Activated naive CD4-positive, alpha-beta T cell treated with anti-CD3 and anti-CD28 coated beads, Interleukin-2, amount 50 U/mL, for 72 hours (primary cell): ENCODE measurements at regions not wholly inside any gene's neighbourhood (a gene's known extent, or its start where the extent isn't known, plus 50 kb on each side); places are given as distances from the start of the nearest gene placed in this dataset.
A peak's percentile ranks its signal among the peaks of the same experiment; 100 is the strongest.
"Not testable (repeated sequence)": the region's sequence is repeated elsewhere in the genome, so short reads cannot be mapped to it uniquely, and the experiment has no call there.

Experiments used
- ATAC-seq, 2 donors: fragments of 150-1000 bp; cut with Tn5 transposase; 2 replicates each; pipeline ENCODE4 v1.10.0; 2021; ENCODE audit warnings: mild to moderate bottlenecking in 2 of 2, moderate library complexity in 2 of 2
- DNase-seq, 2 donors: peaks; one replicate each; pipeline ENCODE4 v3.0.0; 2021 to 2022; ENCODE audit warnings: low spot score in 2 of 2
- H3K27ac Mint-ChIP-seq, 2 donors: one replicate each; pipeline ENCODE4 v1.8.0; 2022; ENCODE audit warnings: mild to moderate bottlenecking in 2 of 2, mixed read lengths in 2 of 2
- H3K36me3 Mint-ChIP-seq, 2 donors: one replicate each; pipeline ENCODE4 v1.8.0; 2022; ENCODE audit warnings: mixed read lengths in 2 of 2
- H3K9me3 Mint-ChIP-seq, 2 donors: one replicate each; pipeline ENCODE4 v1.8.0; 2022; ENCODE audit warnings: mixed read lengths in 2 of 2

DNA sequence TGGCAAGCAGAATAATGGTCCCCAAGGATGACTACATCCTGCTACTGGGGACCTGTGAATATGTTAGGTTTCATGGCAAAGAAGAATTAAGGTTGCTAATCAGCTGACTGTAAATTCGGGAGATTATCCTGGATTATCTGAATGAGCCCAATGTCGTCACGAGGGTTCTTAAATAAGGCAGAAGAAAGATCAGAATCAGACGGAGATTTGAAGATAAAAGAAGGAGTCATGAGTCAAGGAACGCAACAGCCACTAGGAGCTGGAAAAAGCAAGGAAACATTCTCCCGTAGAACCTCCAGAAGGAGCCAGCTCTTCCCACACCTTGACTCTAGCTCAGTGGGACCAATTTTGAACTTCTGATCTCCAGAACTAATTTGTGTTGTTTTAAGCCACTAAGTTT lies 82.9 kb upstream of the APBB1IP start:
- Mint-ChIP-seq H3K9me3 (no peaks in the 10 kb centered on the region), H3K27ac (no peak overlapping the region), H3K36me3 (no peaks in the 10 kb centered on the region)
- no peak for DNase-seq
- no peak for ATAC-seq

DNA sequence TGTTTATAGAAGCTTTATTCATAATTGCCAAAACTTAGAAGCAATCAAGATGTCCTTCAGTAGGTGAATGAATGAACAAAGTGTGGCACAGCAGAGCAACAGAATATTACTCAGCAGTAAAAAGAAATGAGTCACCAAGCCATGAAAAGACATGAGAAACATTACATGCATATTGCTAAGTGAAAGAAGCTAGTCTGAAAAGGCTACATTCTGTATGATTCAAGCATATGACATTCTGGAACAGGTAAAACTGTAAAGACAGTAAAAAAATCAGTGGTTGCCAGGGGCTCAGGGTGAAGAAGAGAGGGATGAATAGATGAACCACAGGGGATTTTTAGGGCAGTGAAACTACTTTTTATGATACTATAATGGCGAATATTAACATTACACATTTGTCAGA lies 80.9 kb upstream of the APBB1IP start:
- H3K27ac Mint-ChIP-seq: no peak overlapping the region
- no peaks in the 10 kb centered on the region for H3K9me3 Mint-ChIP-seq
- DNase-seq (no peak), ATAC-seq (peak; percentile 91 to 96)
- no peaks in the 10 kb centered on the region for H3K36me3 Mint-ChIP-seq

DNA sequence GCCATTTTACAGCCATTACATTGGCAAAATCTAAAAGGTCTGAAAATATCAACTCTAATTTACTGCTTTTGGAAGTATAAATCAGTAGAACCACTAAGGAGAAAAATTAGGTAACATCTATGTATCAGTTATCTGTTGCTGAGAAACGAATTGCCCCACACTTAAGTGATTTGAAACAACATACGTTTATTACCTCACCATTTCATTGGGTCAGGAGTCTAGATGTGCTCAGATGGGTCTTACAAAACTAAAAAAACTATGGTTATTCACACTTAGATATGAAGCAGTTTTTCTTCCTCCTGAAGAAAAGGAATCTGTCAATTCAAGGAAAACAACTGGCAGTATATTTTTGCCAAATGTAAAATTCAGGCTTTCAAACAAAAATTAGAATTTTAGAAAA lies 80.1 kb upstream of the APBB1IP start:
- Mint-ChIP-seq H3K27ac (no peak overlapping the region), H3K9me3 (no peaks in the 10 kb centered on the region), H3K36me3 (no peaks in the 10 kb centered on the region)
- no peak for DNase-seq
- no peak for ATAC-seq

DNA sequence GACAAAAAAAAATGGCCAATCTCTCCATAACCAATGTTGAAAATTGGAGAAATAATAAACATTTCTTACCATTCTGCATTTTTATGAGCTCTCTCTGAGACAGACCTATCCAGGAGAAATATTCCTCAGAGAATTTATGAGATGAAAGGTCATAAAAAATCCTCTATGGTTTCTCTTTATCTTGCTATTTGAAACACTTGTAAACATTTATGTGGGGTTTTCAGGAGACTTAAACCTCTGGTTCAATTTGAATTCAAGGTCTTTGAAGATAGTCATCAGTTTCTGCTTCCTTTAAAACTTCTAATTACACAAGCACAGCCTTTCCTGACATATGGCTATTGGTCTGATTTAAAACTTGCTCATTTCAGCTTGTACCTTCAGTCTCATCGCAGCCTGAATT lies 78.5 kb upstream of the APBB1IP start:
- Mint-ChIP-seq H3K27ac (no peak overlapping the region), H3K36me3 (no peaks in the 10 kb centered on the region), H3K9me3 (no peaks in the 10 kb centered on the region)
- ATAC-seq (no peak), DNase-seq (no peak)

DNA sequence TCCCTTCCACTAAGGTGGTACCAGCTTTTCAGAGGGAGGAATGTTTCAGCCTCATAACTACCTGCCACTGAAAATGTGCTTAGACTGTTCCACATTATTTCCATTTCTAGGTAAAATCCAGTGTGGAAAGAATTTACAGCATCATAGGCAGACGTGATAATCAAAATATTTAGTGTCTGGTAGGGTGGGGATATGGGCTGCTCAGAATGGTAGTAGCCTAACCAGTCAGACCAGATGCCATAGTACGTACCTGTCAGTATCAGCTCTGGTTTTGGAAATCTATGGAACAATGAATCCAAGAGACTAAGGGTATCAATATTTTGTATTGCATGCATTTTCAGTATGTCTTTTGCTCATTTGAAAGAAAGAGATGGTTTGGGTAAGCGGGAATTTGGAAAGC lies 76.8 kb upstream of the APBB1IP start:
- Mint-ChIP-seq H3K36me3 (no peaks in the 10 kb centered on the region), H3K9me3 (no peaks in the 10 kb centered on the region), H3K27ac (no peak overlapping the region)
- no peak for DNase-seq
- no peak for ATAC-seq

DNA sequence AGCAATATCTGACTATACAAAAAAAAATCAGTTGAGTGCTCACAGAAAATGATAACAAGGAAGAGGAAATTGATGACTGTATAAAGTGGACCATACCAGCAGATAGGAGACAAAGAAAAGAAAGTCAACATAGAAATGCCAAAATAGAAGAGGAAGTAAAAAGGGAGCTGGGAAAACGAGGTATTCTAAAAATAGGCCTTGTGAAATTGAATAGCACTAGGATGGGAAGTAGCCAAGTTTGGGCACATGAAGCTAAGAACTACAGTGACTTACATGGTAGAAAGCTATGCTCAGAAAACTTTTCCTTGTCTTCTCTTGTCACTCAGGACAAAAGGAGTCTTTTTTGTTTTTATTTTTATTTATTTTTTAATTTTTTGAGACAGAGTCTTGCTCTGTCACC lies 76.2 kb upstream of the APBB1IP start:
- H3K36me3 Mint-ChIP-seq: no peaks in the 10 kb centered on the region
- no peaks in the 10 kb centered on the region for H3K9me3 Mint-ChIP-seq
- no peak for ATAC-seq
- H3K27ac Mint-ChIP-seq: no peak overlapping the region
- no peak for DNase-seq

GRCh38 chr10:26365681-26366358 lies 72.3 kb upstream of the APBB1IP start:
- DNase-seq: no peak
- no peak overlapping the region for H3K27ac Mint-ChIP-seq
- peak in 1 of 2 donors; percentile 69 for ATAC-seq
- H3K9me3 Mint-ChIP-seq: peaks cover 0 to 6% of the 10 kb centered on the region in 2 donors
- H3K36me3 Mint-ChIP-seq: no peaks in the 10 kb centered on the region

- not testable (repeated sequence) for ATAC-seq, DNase-seq, H3K36me3 Mint-ChIP-seq, H3K9me3 Mint-ChIP-seq, H3K27ac Mint-ChIP-seq
Measured at GRCh38 chr10:26367035-26367434, 71.1 kb upstream of the APBB1IP start.

GRCh38 chr10:26367771-26368170 lies 70.4 kb upstream of the APBB1IP start:
- peaks cover 0 to 6% of the 10 kb centered on the region in 2 donors for H3K9me3 Mint-ChIP-seq
- H3K36me3 Mint-ChIP-seq: no peaks in the 10 kb centered on the region
- DNase-seq (peak in 1 of 2 donors; percentile 24), ATAC-seq (no peak)
- no peak overlapping the region for H3K27ac Mint-ChIP-seq

- DNase-seq: no peak
Measured at GRCh38 chr10:26368463-26368862, 69.7 kb upstream of the APBB1IP start.

GRCh38 chr10:26372513-26373354 lies 65.4 kb upstream of the APBB1IP start:
- DNase-seq (no peak), ATAC-seq (no peak)
- Mint-ChIP-seq H3K9me3 (no peaks in the 10 kb centered on the region), H3K27ac (no peak overlapping the region), H3K36me3 (no peaks in the 10 kb centered on the region)

More at GRCh38 chr10:26368463-26368862, 69.7 kb upstream of the APBB1IP start:
- Mint-ChIP-seq H3K9me3 (peaks cover 0 to 6% of the 10 kb centered on the region in 2 donors), H3K27ac (no peak overlapping the region), H3K36me3 (no peaks in the 10 kb centered on the region)
- ATAC-seq: no peak

DNA sequence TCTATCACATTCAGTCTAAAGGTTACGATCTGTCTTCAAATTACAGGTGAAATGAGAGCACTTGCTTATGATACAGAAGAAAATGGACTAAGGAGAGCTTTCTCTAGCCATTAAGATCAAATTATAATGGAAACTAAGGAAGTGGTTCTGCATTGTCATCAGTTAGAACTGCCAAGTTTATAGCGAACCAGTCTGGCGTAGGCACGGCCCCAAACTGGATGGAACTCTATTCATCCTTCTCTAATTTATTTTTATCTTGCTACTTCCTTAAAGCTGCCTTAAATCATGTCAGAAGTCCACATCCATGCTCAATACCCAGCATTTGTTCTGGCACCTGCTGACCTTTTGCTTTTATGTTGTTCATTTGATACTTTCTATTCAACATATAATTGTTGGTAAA lies 63.7 kb upstream of the APBB1IP start:
- ATAC-seq (no peak), DNase-seq (no peak)
- Mint-ChIP-seq H3K36me3 (no peaks in the 10 kb centered on the region), H3K27ac (no peak overlapping the region), H3K9me3 (no peaks in the 10 kb centered on the region)

GRCh38 chr10:26377224-26377810 lies 60.8 kb upstream of the APBB1IP start:
- not testable (repeated sequence) for H3K27ac Mint-ChIP-seq, ATAC-seq, DNase-seq, H3K9me3 Mint-ChIP-seq, H3K36me3 Mint-ChIP-seq

- no peaks in the 10 kb centered on the region for H3K9me3 Mint-ChIP-seq
Measured at GRCh38 chr10:26378861-26379294, 59.3 kb upstream of the APBB1IP start.

DNA sequence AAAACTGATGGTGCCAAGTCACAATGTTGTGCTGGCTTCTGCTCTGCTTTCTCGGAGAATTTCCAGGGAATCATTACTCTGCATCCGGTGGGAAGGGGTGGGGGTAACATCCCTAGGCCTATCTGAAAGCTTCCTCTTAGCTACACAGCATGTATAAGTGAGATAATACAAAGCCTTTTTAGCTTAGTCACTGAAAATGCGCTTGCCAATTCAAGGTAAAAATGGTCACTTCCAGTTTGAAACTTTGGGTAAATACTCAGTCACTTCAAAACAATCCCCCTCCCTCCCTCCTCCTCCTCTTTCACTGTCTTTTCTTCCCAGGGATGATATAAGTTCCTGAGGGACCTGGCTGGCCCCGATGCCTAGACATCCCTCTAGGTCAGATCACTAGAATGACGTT lies 57.3 kb upstream of the APBB1IP start:
- DNase-seq (no peak), ATAC-seq (no peak)
- H3K9me3 Mint-ChIP-seq: no peaks in the 10 kb centered on the region
- peak overlapping the region in 1 of 2 donors; percentile 59 for H3K27ac Mint-ChIP-seq
- no peaks in the 10 kb centered on the region for H3K36me3 Mint-ChIP-seq

More at GRCh38 chr10:26378861-26379294, 59.3 kb upstream of the APBB1IP start:
- ATAC-seq: no peak
- no peaks in the 10 kb centered on the region for H3K36me3 Mint-ChIP-seq
- DNase-seq: no peak
- no peak overlapping the region for H3K27ac Mint-ChIP-seq

- DNase-seq (no peak), ATAC-seq (no peak)
- Mint-ChIP-seq H3K9me3 (no peaks in the 10 kb centered on the region), H3K36me3 (no peaks in the 10 kb centered on the region), H3K27ac (peak overlapping the region in 1 of 2 donors; percentile 59)
Measured at GRCh38 chr10:26381986-26382385, 56.2 kb upstream of the APBB1IP start.

DNA sequence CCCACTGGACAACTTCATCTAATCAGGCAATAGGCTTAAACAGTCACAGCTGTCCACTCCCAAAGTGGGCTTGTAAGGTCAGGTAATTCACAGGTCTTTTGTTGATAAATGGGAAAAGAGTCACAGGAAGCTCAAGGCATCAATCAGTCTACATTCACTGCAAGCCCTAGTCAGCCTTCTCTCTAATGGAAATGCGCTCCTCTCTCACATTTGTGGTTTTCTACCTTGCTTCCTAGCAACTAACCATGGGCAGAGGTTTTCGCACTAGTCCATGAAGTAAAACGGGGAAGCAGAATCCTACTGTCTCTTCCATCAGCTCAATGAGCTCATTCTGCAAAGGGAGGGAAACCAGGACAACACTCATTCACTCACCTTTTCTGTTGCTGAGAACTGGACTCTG lies 53.5 kb upstream of the APBB1IP start:
- ATAC-seq (no peak), DNase-seq (no peak)
- no peaks in the 10 kb centered on the region for H3K36me3 Mint-ChIP-seq
- no peaks in the 10 kb centered on the region for H3K9me3 Mint-ChIP-seq
- no peak overlapping the region for H3K27ac Mint-ChIP-seq
